NCI-H69 (cell line): ENCODE measurements at regions not wholly inside any gene's neighbourhood (a gene's known extent, or its start where the extent isn't known, plus 50 kb on each side); places are given as distances from the start of the nearest gene placed in this dataset.
A peak's percentile ranks its signal among the peaks of the same experiment; 100 is the strongest.
"Not testable (repeated sequence)": the region's sequence is repeated elsewhere in the genome, so short reads cannot be mapped to it uniquely, and the experiment has no call there.

Experiments used
- DNase-seq: peaks from one replicate; lab custom pipeline; 2025; lab: John Stamatoyannopoulos, UW

GRCh38 chr2:5616019-5616418 lies 76.2 kb upstream of the SOX11 start:
- no peak for DNase-seq

- no peak for DNase-seq
Observed at GRCh38 chr2:5617358-5617757, 74.8 kb upstream of the SOX11 start.

- DNase-seq: no peak
Observed at GRCh38 chr2:5617796-5618195, 74.4 kb upstream of the SOX11 start.

- DNase-seq: no peak
Observed at GRCh38 chr2:5618271-5618670, 73.9 kb upstream of the SOX11 start.

GRCh38 chr2:5625556-5626065 lies 66.6 kb upstream of the SOX11 start:
- peak; percentile 8 for DNase-seq

- not testable (repeated sequence) for DNase-seq
Observed at GRCh38 chr2:5628484-5628883, 63.7 kb upstream of the SOX11 start.

- not testable (repeated sequence) for DNase-seq
Observed at GRCh38 chr2:5629510-5629909, 62.7 kb upstream of the SOX11 start.

GRCh38 chr2:5637051-5637450 lies 55.1 kb upstream of the SOX11 start:
- not testable (repeated sequence) for DNase-seq
